Keratinocyte (primary cell): ENCODE measurements at regions not wholly inside any gene's neighbourhood (a gene's known extent, or its start where the extent isn't known, plus 50 kb on each side); places are given as distances from the start of the nearest gene placed in this dataset.

ENCODE experiments used
- DNase-seq: peaks from one replicate; pipeline ENCODE4 v3.0.0-alpha.2; 2011; ENCODE audit warnings: low read depth, missing footprints, low spot score
- FAIRE-seq: peaks from 2 replicates; lab custom pipeline; 2011; peaks lifted over from hg19 to GRCh38; lab: Jason Lieb, UNC
- H2AFZ ChIP-seq: 2 replicates; pipeline ENCODE4 v1.6.0; 2012; ENCODE audit warnings: low read length, control low read depth, inconsistent platforms; ENCODE audit not compliant: control insufficient read depth
- H3K27ac ChIP-seq: 2 replicates; pipeline ENCODE4 v1.5.1; 2011; ENCODE audit warnings: low read length; ENCODE audit not compliant: control insufficient read depth, insufficient read depth
- H3K27me3 ChIP-seq: 3 replicates; pipeline ENCODE4 v1.6.0; 2011; ENCODE audit warnings: low read length; ENCODE audit not compliant: control insufficient read depth, insufficient read depth; ENCODE audit errors: extremely low read depth
- H3K36me3 ChIP-seq, 2 experiments: 2 replicates in 1 of 2; 3 replicates in 1 of 2; pipeline ENCODE4 v1.5.1; 2011; ENCODE audit warnings: low read length in 2 of 2, mild to moderate bottlenecking in 1 of 2; ENCODE audit not compliant: control insufficient read depth in 2 of 2, insufficient read depth in 2 of 2; ENCODE audit errors: extremely low read depth in 1 of 2
- H3K4me1 ChIP-seq: 3 replicates; pipeline ENCODE4 v1.5.1; 2011; ENCODE audit warnings: low read length; ENCODE audit not compliant: control insufficient read depth, insufficient read depth; ENCODE audit errors: extremely low read depth
- H3K4me2 ChIP-seq: 3 replicates; pipeline ENCODE4 v1.6.0; 2011; ENCODE audit warnings: low read depth, low read length; ENCODE audit not compliant: control insufficient read depth, insufficient read depth; ENCODE audit errors: extremely low read depth
- H3K4me3 ChIP-seq, 3 experiments: fragments of 200-600 bp in 1 of 3; sonication (generic) in 1 of 3; 2 replicates in 2 of 3; 3 replicates in 1 of 3; pipeline ENCODE4 v1.5.1; 2011 to 2016; ENCODE audit warnings: low read length in 3 of 3, mild to moderate bottlenecking in 3 of 3, control low read depth in 2 of 3, inconsistent platforms in 1 of 3, low read depth in 1 of 3, mixed read lengths in 1 of 3, mixed run types in 1 of 3, moderate library complexity in 1 of 3; ENCODE audit not compliant: control insufficient read depth in 2 of 3, insufficient read depth in 2 of 3; ENCODE audit errors: extremely low read depth in 1 of 3
- H3K79me2 ChIP-seq: 2 replicates; pipeline ENCODE4 v1.6.0; 2012; ENCODE audit warnings: low read length; ENCODE audit not compliant: control insufficient read depth, insufficient read depth
- H3K9ac ChIP-seq: 3 replicates; pipeline ENCODE4 v1.6.0; 2011; ENCODE audit warnings: low read length; ENCODE audit not compliant: control insufficient read depth, insufficient read depth; ENCODE audit errors: extremely low read depth
- H3K9me1 ChIP-seq: 3 replicates; pipeline ENCODE4 v1.6.0; 2011; ENCODE audit warnings: low read length; ENCODE audit not compliant: control insufficient read depth, insufficient read depth; ENCODE audit errors: extremely low read depth
- H3K9me3 ChIP-seq: 2 replicates; pipeline ENCODE4 v1.5.1; 2012; ENCODE audit warnings: low read depth, low read length; ENCODE audit not compliant: control insufficient read depth
- H4K20me1 ChIP-seq: 3 replicates; pipeline ENCODE4 v1.6.0; 2011; ENCODE audit warnings: low read length; ENCODE audit not compliant: control insufficient read depth, insufficient read depth; ENCODE audit errors: extremely low read depth
- EZH2 ChIP-seq: IDR thresholded peaks from one replicate; pipeline ENCODE4 v1.6.1; 2012; ENCODE audit warnings: inconsistent platforms, mild to moderate bottlenecking, low read length, moderate library complexity
- dilution Hi-C: fragments of 300-500 bp; cut with MboI; formaldehyde crosslinking; loops from one replicate; pipeline ENCODE4 v1.7.0; 2020; ENCODE audit warnings: low sequenced_read_pairs; ENCODE audit not compliant: extremely low pct_ligation_motif_present
- TF ChIP-seq, protein P1 (sequence below), 3 experiments: IDR thresholded peaks in 1 of 3; conservative IDR thresholded peaks in 1 of 3; optimal IDR thresholded peaks in 1 of 3; 2 replicates in 2 of 3; 3 replicates in 1 of 3; pipeline versions ENCODE3 to v1.5.1; 2011; ENCODE audit warnings: low read length in 3 of 3, mild to moderate bottlenecking in 3 of 3, moderate library complexity in 2 of 3, control low read depth in 1 of 3, inconsistent platforms in 1 of 3; ENCODE audit not compliant: insufficient read depth in 2 of 3; ENCODE audit errors: extremely low read depth in 1 of 3

DNA sequence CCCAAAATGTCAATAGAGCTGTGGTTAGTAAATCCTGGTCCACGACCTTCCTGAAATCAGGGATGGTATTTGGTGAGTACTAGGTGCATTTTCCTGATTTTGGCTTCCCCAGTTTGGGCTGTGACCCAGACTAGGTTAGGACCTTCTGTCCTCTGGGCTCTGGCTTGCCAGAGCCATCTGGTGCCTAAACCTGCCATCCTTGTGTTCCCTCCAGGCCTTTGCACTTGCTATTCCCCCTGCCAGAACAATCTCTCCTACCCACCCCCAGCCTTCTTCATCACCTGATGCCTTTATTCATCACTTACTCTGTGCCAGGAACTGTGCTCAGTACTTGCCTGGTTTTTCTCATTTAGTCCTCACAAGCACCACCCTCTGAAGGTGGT is 216.7 kb downstream of the RBM19 start:
- Histone ChIP-seq H3K4me2 (no peak overlapping the region), H3K79me2 (no peaks in the 10 kb centered on the region), H2AFZ (no peak overlapping the region), H3K4me3 (no peak overlapping the region), H3K4me1 (no peaks in the 10 kb centered on the region), H3K27me3 (peaks cover 3% of the 10 kb centered on the region), H3K9me3 (no peaks in the 10 kb centered on the region), H3K36me3 (no peaks in the 10 kb centered on the region), H3K9ac (no peak overlapping the region), H3K27ac (no peak overlapping the region), H3K9me1 (no peaks in the 10 kb centered on the region), H4K20me1 (no peaks in the 10 kb centered on the region)
- dilution Hi-C loops: no loop called here
- TF ChIP-seq, protein P1, sequence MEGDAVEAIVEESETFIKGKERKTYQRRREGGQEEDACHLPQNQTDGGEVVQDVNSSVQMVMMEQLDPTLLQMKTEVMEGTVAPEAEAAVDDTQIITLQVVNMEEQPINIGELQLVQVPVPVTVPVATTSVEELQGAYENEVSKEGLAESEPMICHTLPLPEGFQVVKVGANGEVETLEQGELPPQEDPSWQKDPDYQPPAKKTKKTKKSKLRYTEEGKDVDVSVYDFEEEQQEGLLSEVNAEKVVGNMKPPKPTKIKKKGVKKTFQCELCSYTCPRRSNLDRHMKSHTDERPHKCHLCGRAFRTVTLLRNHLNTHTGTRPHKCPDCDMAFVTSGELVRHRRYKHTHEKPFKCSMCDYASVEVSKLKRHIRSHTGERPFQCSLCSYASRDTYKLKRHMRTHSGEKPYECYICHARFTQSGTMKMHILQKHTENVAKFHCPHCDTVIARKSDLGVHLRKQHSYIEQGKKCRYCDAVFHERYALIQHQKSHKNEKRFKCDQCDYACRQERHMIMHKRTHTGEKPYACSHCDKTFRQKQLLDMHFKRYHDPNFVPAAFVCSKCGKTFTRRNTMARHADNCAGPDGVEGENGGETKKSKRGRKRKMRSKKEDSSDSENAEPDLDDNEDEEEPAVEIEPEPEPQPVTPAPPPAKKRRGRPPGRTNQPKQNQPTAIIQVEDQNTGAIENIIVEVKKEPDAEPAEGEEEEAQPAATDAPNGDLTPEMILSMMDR (optimal IDR thresholded peaks at IDR 0.05 in 1 of 3, IDR thresholded peaks at IDR 0.05 in 1 of 3, conservative IDR thresholded peaks at IDR 0.05 in 1 of 3; ENCODE audit: extremely low read depth in 1 of 3, insufficient read depth in 2 of 3, low read length in 3 of 3): no peak
- TF ChIP-seq EZH2: no peak
- no peak for DNase-seq
- no peak for FAIRE-seq

DNA sequence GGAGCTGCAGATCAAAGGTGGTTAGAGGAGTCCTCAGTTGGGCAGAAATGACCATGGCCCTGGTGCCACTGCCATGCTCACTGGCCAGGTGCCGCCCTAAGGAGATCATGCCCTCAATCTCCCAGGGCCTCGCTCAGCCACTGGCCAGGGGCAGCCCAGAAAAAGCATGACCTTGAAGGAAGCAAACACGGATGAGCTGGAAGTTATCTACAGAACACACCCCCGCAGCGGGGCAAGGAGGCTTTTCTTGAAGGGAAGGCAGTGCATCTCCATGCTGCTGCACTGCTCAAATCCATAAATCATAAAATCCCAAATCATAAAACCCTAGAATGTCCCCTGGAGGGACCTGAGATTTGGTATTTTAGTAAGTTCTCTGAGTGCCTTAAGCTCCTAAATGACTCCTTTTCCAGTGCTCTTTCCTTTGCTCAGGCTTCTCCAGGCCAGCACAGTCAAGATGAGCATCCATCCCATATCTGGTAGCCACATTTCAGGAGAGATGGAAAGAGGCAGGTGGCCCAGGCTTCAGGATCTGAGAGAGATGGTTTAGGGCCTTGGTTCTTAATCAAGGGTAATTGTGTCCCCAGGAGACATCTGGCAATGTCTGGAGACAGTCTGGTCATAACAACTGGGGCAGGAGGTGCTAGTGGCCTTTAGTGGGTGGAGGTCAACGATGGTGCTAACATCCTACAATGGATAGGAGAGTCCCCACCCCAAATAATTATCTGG is 217.3 kb downstream of the RBM19 start:
- no peak for FAIRE-seq
- no peaks in the 10 kb centered on the region for H3K79me2 ChIP-seq
- no peak overlapping the region for H3K4me2 ChIP-seq
- no peak overlapping the region for H3K9ac ChIP-seq
- no peak overlapping the region for H2AFZ ChIP-seq
- TF ChIP-seq EZH2: no peak
- TF ChIP-seq, protein P1 (optimal IDR thresholded peaks at IDR 0.05 in 1 of 3, IDR thresholded peaks at IDR 0.05 in 1 of 3, conservative IDR thresholded peaks at IDR 0.05 in 1 of 3; ENCODE audit: extremely low read depth in 1 of 3, insufficient read depth in 2 of 3, low read length in 3 of 3): no peak
- no peak overlapping the region for H3K27ac ChIP-seq
- no peaks in the 10 kb centered on the region for H3K27me3 ChIP-seq
- H3K9me1 ChIP-seq: no peaks in the 10 kb centered on the region
- H3K36me3 ChIP-seq: no peaks in the 10 kb centered on the region
- H3K4me3 ChIP-seq: no peak overlapping the region
- H3K4me1 ChIP-seq: no peaks in the 10 kb centered on the region
- H3K9me3 ChIP-seq: no peaks in the 10 kb centered on the region
- no peak for DNase-seq
- dilution Hi-C loops: no loop called here
- H4K20me1 ChIP-seq: no peaks in the 10 kb centered on the region
